ENCODE measurements at regions not wholly inside any gene's neighbourhood (a gene's known extent, or its start where the extent isn't known, plus 50 kb on each side); places are given as distances from the start of the nearest gene placed in this dataset.

GRCh38 chr3:44179246-44179645 lies 62.4 kb upstream of the TOPAZ1 start:
- no peak overlapping the region for H3K4me3 Mint-ChIP-seq
- Histone ChIP-seq H3K4me3 (ENCODE audit: low read length) (no peak overlapping the region), H3K27me3 (ENCODE audit: control insufficient read depth, insufficient read depth, low read length) (no peaks in the 10 kb centered on the region), H3K36me3 (ENCODE audit: control insufficient read depth, insufficient read depth, low read length) (no peaks in the 10 kb centered on the region), H3K9me3 (ENCODE audit: control insufficient read depth, insufficient read depth, low read length) (no peaks in the 10 kb centered on the region), H3K27ac (ENCODE audit: low read length) (no peak overlapping the region), H3K4me1 (ENCODE audit: control insufficient read depth, insufficient read depth, low read length) (no peaks in the 10 kb centered on the region)
- DNase-seq (no peak), ATAC-seq (no peak)
- H3K27ac Mint-ChIP-seq: no peak overlapping the region
- no peaks in the 10 kb centered on the region for H3K36me3 Mint-ChIP-seq
- H3K4me1 Mint-ChIP-seq: no peaks in the 10 kb centered on the region
- peaks cover 12 to 13% of the 10 kb centered on the region in 2 donors for H3K27me3 Mint-ChIP-seq (ENCODE audit: low read depth in 2 of 2)
- intact Hi-C loops (cut with micrococcal nuclease): no loop called here
- TF ChIP-seq CTCF (IDR thresholded peaks at IDR 0.05): no peak
- no peaks in the 10 kb centered on the region for H3K9me3 Mint-ChIP-seq
- WGBS (ENCODE audit: insufficient coverage): 89% methylated on average over 4 of the region's 4 CpGs

- Histone ChIP-seq H3K4me3 (ENCODE audit: low read length) (no peak overlapping the region), H3K27ac (ENCODE audit: low read length) (no peak overlapping the region), H3K9me3 (ENCODE audit: control insufficient read depth, insufficient read depth, low read length) (no peaks in the 10 kb centered on the region), H3K27me3 (ENCODE audit: control insufficient read depth, insufficient read depth, low read length) (peaks cover 2% of the 10 kb centered on the region), H3K4me1 (ENCODE audit: control insufficient read depth, insufficient read depth, low read length) (no peaks in the 10 kb centered on the region), H3K36me3 (ENCODE audit: control insufficient read depth, insufficient read depth, low read length) (no peaks in the 10 kb centered on the region)
- ATAC-seq: no peak
- Mint-ChIP-seq H3K36me3 (no peaks in the 10 kb centered on the region), H3K9me3 (no peaks in the 10 kb centered on the region), H3K4me1 (no peaks in the 10 kb centered on the region), H3K4me3 (no peak overlapping the region), H3K27ac (no peak overlapping the region), H3K27me3 (ENCODE audit: low read depth in 2 of 2) (peaks cover 16 to 29% of the 10 kb centered on the region in 2 donors)
- no peak for TF ChIP-seq CTCF (IDR thresholded peaks at IDR 0.05)
- no peak for DNase-seq
- intact Hi-C loops (cut with micrococcal nuclease): no loop called here
- WGBS (ENCODE audit: insufficient coverage): 19% methylated on average over 14 of the region's 14 CpGs
These were observed 57.2 kb upstream of the TOPAZ1 start for GRCh38 chr3:44184319-44184953.

GRCh38 chr3:44185396-44185915 lies 56.2 kb upstream of the TOPAZ1 start:
- no peak overlapping the region for H3K4me3 Mint-ChIP-seq
- no peak for TF ChIP-seq CTCF (IDR thresholded peaks at IDR 0.05)
- Histone ChIP-seq H3K27ac (ENCODE audit: low read length) (no peak overlapping the region), H3K9me3 (ENCODE audit: control insufficient read depth, insufficient read depth, low read length) (no peaks in the 10 kb centered on the region), H3K27me3 (ENCODE audit: control insufficient read depth, insufficient read depth, low read length) (peaks cover 2% of the 10 kb centered on the region), H3K36me3 (ENCODE audit: control insufficient read depth, insufficient read depth, low read length) (no peaks in the 10 kb centered on the region), H3K4me3 (ENCODE audit: low read length) (no peak overlapping the region), H3K4me1 (ENCODE audit: control insufficient read depth, insufficient read depth, low read length) (no peaks in the 10 kb centered on the region)
- DNase-seq: no peak
- H3K4me1 Mint-ChIP-seq: no peaks in the 10 kb centered on the region
- no peak overlapping the region for H3K27ac Mint-ChIP-seq
- intact Hi-C loops (cut with micrococcal nuclease): no loop called here
- no peak for ATAC-seq
- H3K27me3 Mint-ChIP-seq (ENCODE audit: low read depth in 2 of 2): peaks cover 18 to 29% of the 10 kb centered on the region in 2 donors
- 87% methylated on average over 4 of the region's 4 CpGs for WGBS (ENCODE audit: insufficient coverage)
- H3K9me3 Mint-ChIP-seq: no peaks in the 10 kb centered on the region
- H3K36me3 Mint-ChIP-seq: no peaks in the 10 kb centered on the region
